ENCODE measurements at regions not wholly inside any gene's neighbourhood (a gene's known extent, or its start where the extent isn't known, plus 50 kb on each side); places are given as distances from the start of the nearest gene placed in this dataset.

- Histone ChIP-seq H3K36me3 (ENCODE audit: insufficient read depth, low read length) (no peaks in the 10 kb centered on the region), H3K79me2 (ENCODE audit: insufficient read depth, low read depth, low read length) (no peaks in the 10 kb centered on the region), H3K27ac (ENCODE audit: low read depth, low read length, poor library complexity, severe bottlenecking) (no peak overlapping the region), H3K4me3 (ENCODE audit: low read depth, low read length, poor library complexity, severe bottlenecking) (no peak overlapping the region), H3K9me3 (ENCODE audit: low read length) (no peaks in the 10 kb centered on the region), H3K9me2 (ENCODE audit: insufficient read depth, low read length) (no peaks in the 10 kb centered on the region), H3K4me2 (ENCODE audit: low read length) (no peak overlapping the region), H4K20me1 (ENCODE audit: insufficient read depth, low read length) (no peaks in the 10 kb centered on the region), H3K4me1 (ENCODE audit: insufficient read depth, low read length, poor library complexity, severe bottlenecking) (no peaks in the 10 kb centered on the region), H2AFZ (ENCODE audit: low read length) (no peak overlapping the region)
- TF ChIP-seq CTCF (conservative IDR thresholded peaks at IDR 0.05; ENCODE audit: low read length) (no peak), EZH2phosphoT487 (IDR thresholded peaks at IDR 0.05; ENCODE audit: borderline replicate concordance, low read depth, low read length) (no peak)
- CTCF ChIA-PET (ENCODE audit: unreplicated experiment), result no interaction called here
- intact Hi-C loops (cut with micrococcal nuclease; ENCODE audit: unreplicated experiment), result no loop called here
- POLR2A ChIA-PET, result interaction anchor here (0.6 kb wide), 1 partner anchor 18 kb away, joined by 3 read pairs; no protein-coding TSS in a partner anchor
- BruUV-seq (replicated peaks), result no TSS peak
- DNase-seq (ENCODE audit: low spot score), result no peak
Observed at GRCh38 chr11:127598476-127598875, 597.9 kb upstream of the KIRREL3 start.

- no peak for DNase-seq (ENCODE audit: low spot score)
- no TSS peak for BruUV-seq (replicated peaks)
Observed at GRCh38 chr11:127596433-127596832, 595.9 kb upstream of the KIRREL3 start.

GRCh38 chr11:127592371-127592770 is 591.8 kb upstream of the KIRREL3 start:
- no peak overlapping the region for H2AFZ ChIP-seq (ENCODE audit: low read length)
- H3K9me2 ChIP-seq (ENCODE audit: insufficient read depth, low read length), result no peaks in the 10 kb centered on the region
- H4K20me1 ChIP-seq (ENCODE audit: insufficient read depth, low read length), result no peaks in the 10 kb centered on the region
- H3K4me1 ChIP-seq (ENCODE audit: insufficient read depth, low read length, poor library complexity, severe bottlenecking), result no peaks in the 10 kb centered on the region
- POLR2A ChIA-PET, result no interaction called here
- CTCF ChIA-PET (ENCODE audit: unreplicated experiment), result no interaction called here
- DNase-seq (ENCODE audit: low spot score), result no peak
- no peak overlapping the region for H3K4me3 ChIP-seq (ENCODE audit: low read depth, low read length, poor library complexity, severe bottlenecking)
- BruUV-seq (replicated peaks), result no TSS peak
- no peak overlapping the region for H3K27ac ChIP-seq (ENCODE audit: low read depth, low read length, poor library complexity, severe bottlenecking)
- no peak for TF ChIP-seq EZH2phosphoT487 (IDR thresholded peaks at IDR 0.05; ENCODE audit: borderline replicate concordance, low read depth, low read length)
- no peak for TF ChIP-seq CTCF (conservative IDR thresholded peaks at IDR 0.05; ENCODE audit: low read length)
- H3K79me2 ChIP-seq (ENCODE audit: insufficient read depth, low read depth, low read length), result no peaks in the 10 kb centered on the region
- no peak overlapping the region for H3K4me2 ChIP-seq (ENCODE audit: low read length)
- intact Hi-C loops (cut with micrococcal nuclease; ENCODE audit: unreplicated experiment), result no loop called here
- no peaks in the 10 kb centered on the region for H3K36me3 ChIP-seq (ENCODE audit: insufficient read depth, low read length)
- no peaks in the 10 kb centered on the region for H3K9me3 ChIP-seq (ENCODE audit: low read length)

More at GRCh38 chr11:127596433-127596832, 595.9 kb upstream of the KIRREL3 start:
- no peaks in the 10 kb centered on the region for H3K9me3 ChIP-seq (ENCODE audit: low read length)
- no peaks in the 10 kb centered on the region for H3K36me3 ChIP-seq (ENCODE audit: insufficient read depth, low read length)
- POLR2A ChIA-PET, result no interaction called here
- intact Hi-C loops (cut with micrococcal nuclease; ENCODE audit: unreplicated experiment), result no loop called here
- no peak overlapping the region for H3K27ac ChIP-seq (ENCODE audit: low read depth, low read length, poor library complexity, severe bottlenecking)
- TF ChIP-seq CTCF (conservative IDR thresholded peaks at IDR 0.05; ENCODE audit: low read length), result no peak
- no peak for TF ChIP-seq EZH2phosphoT487 (IDR thresholded peaks at IDR 0.05; ENCODE audit: borderline replicate concordance, low read depth, low read length)
- H3K4me3 ChIP-seq (ENCODE audit: low read depth, low read length, poor library complexity, severe bottlenecking), result no peak overlapping the region
- H3K79me2 ChIP-seq (ENCODE audit: insufficient read depth, low read depth, low read length), result no peaks in the 10 kb centered on the region
- H3K4me2 ChIP-seq (ENCODE audit: low read length), result no peak overlapping the region
- no peak overlapping the region for H2AFZ ChIP-seq (ENCODE audit: low read length)
- H3K4me1 ChIP-seq (ENCODE audit: insufficient read depth, low read length, poor library complexity, severe bottlenecking), result no peaks in the 10 kb centered on the region
- H4K20me1 ChIP-seq (ENCODE audit: insufficient read depth, low read length), result no peaks in the 10 kb centered on the region
- no peaks in the 10 kb centered on the region for H3K9me2 ChIP-seq (ENCODE audit: insufficient read depth, low read length)
- CTCF ChIA-PET (ENCODE audit: unreplicated experiment), result no interaction called here
